H1 (cell line): ENCODE measurements at regions not wholly inside any gene's neighbourhood (a gene's known extent, or its start where the extent isn't known, plus 50 kb on each side); places are given as distances from the start of the nearest gene placed in this dataset.

Source experiments
- CTCF ChIP-seq, 3 experiments: IDR thresholded peaks; 1 replicate in 2 of 3; 2 replicates in 1 of 3; pipeline versions ENCODE4 v1.5.1 to v1.6.1; 2011; ENCODE audit warnings: low read length in 3 of 3, mild to moderate bottlenecking in 3 of 3, inconsistent platforms in 2 of 3, low read depth in 1 of 3, moderate library complexity in 1 of 3; ENCODE audit not compliant: insufficient read depth in 1 of 3; ENCODE audit errors: control extremely low read depth in 1 of 3
- EZH2 ChIP-seq: fragments of 200-600 bp; sonication (generic); IDR thresholded peaks from 2 replicates; pipeline ENCODE4 v1.7.1; 2012; ENCODE audit warnings: low read depth, mild to moderate bottlenecking, moderate library complexity, low read length, inconsistent platforms; ENCODE audit not compliant: severe bottlenecking
- JUND ChIP-seq: IDR thresholded peaks from 2 replicates; pipeline ENCODE4 v1.6.1; 2011; ENCODE audit warnings: mild to moderate bottlenecking, improper control_type of control experiment, low read length
- SP2 ChIP-seq: IDR thresholded peaks from 2 replicates; pipeline ENCODE4 v1.6.1; 2012; ENCODE audit warnings: mild to moderate bottlenecking, low read length, inconsistent platforms

GRCh38 chr10:85187047-85187446 is 858.7 kb downstream of the CCSER2 start:
- no peak for TF ChIP-seq SP2
- TF ChIP-seq CTCF (IDR thresholded peaks at IDR 0.05; ENCODE audit: control extremely low read depth in 1 of 3, insufficient read depth in 1 of 3, low read depth in 1 of 3, low read length in 3 of 3): no peak
- TF ChIP-seq JUND: no peak
- no peak for TF ChIP-seq EZH2
